IMR-90 (cell line): ENCODE measurements at regions not wholly inside any gene's neighbourhood (a gene's known extent, or its start where the extent isn't known, plus 50 kb on each side); places are given as distances from the start of the nearest gene placed in this dataset.

ENCODE experiments used
- ATAC-seq: fragments of 200-7000 bp; cut with Tn5 transposase; 2 replicates; pipeline ENCODE4 v1.9.1; 2020; ENCODE audit warnings: low read depth, mild to moderate bottlenecking, moderate library complexity
- BruUV-seq: library from RNA; stranded (reverse); fragments of 400-500 nt; replicated peaks from 2 replicates; lab custom pipeline; 2021; lab: Mats Ljungman, UMichigan
- CTCF ChIA-PET: fragments of 300-600 bp; formaldehyde crosslinking; extraction: SDS; loops from one replicate; lab custom pipeline; 2021; ENCODE audit warnings: antibody characterized with exemption; lab: Yijun Ruan, JAX
- POLR2A ChIA-PET: fragments of 300-600 bp; sonication (Branson Sonifier 250); formaldehyde crosslinking; loops from one replicate; lab custom pipeline; 2022; ENCODE audit warnings: antibody characterized with exemption; ENCODE audit not compliant: unreplicated experiment; lab: Charles Lee
- DNase-seq: peaks from one replicate; pipeline ENCODE4 v3.0.0; 2013
- H2AFZ ChIP-seq: replicated peaks from 2 replicates; pipeline ENCODE3; 2013; ENCODE audit warnings: low read length, mild to moderate bottlenecking; ENCODE audit not compliant: poor library complexity
- H2AK5ac ChIP-seq: 2 replicates; pipeline ENCODE4 v1.6.1; 2013; ENCODE audit warnings: low read depth, low read length, inconsistent platforms
- H2AK9ac ChIP-seq: replicated peaks from 2 replicates; pipeline ENCODE3; 2013; ENCODE audit warnings: mild to moderate bottlenecking, low read depth, low read length, moderate library complexity; ENCODE audit not compliant: poor library complexity
- H2BK120ac ChIP-seq: 2 replicates; pipeline ENCODE4 v1.6.1; 2013; ENCODE audit warnings: low read depth, low read length, inconsistent platforms
- H2BK15ac ChIP-seq: 3 replicates; pipeline ENCODE4 v1.6.1; 2013; ENCODE audit warnings: low read depth, low read length, inconsistent platforms
- H2BK20ac ChIP-seq: 2 replicates; pipeline ENCODE4 v1.6.1; 2013; ENCODE audit warnings: low read depth, mild to moderate bottlenecking, inconsistent platforms, low read length, moderate library complexity
- H2BK5ac ChIP-seq: 2 replicates; pipeline ENCODE4 v1.6.1; 2013; ENCODE audit warnings: mild to moderate bottlenecking, low read depth, low read length, inconsistent platforms; ENCODE audit not compliant: poor library complexity, severe bottlenecking
- H3K14ac ChIP-seq: replicated peaks from 2 replicates; pipeline ENCODE4 v1.6.1; 2013; ENCODE audit warnings: low read depth, low read length, inconsistent platforms
- H3K18ac ChIP-seq: 2 replicates; pipeline ENCODE4 v1.6.1; 2013; ENCODE audit warnings: low read depth, low read length, control low read depth
- H3K23ac ChIP-seq: 2 replicates; pipeline ENCODE4 v1.6.1; 2013; ENCODE audit warnings: low read depth, low read length, inconsistent platforms
- H3K27ac ChIP-seq: 2 replicates; pipeline ENCODE4 v1.5.1; 2013; ENCODE audit warnings: mild to moderate bottlenecking, control low read depth, low read length; ENCODE audit not compliant: insufficient read depth
- H3K27me3 ChIP-seq: 2 replicates; pipeline ENCODE4 v1.6.1; 2013; ENCODE audit warnings: low read length; ENCODE audit not compliant: control insufficient read depth, insufficient read depth
- H3K36me3 ChIP-seq: 2 replicates; pipeline ENCODE4 v1.6.1; 2013; ENCODE audit warnings: low read length, mixed read lengths; ENCODE audit not compliant: control insufficient read depth, insufficient read depth
- H3K4ac ChIP-seq: 2 replicates; pipeline ENCODE4 v1.6.1; 2013; ENCODE audit warnings: low read depth, low read length, inconsistent platforms
- H3K4me1 ChIP-seq: 2 replicates; pipeline ENCODE4 v1.6.1; 2013; ENCODE audit warnings: low read length, mixed read lengths; ENCODE audit not compliant: control insufficient read depth, insufficient read depth
- H3K4me2 ChIP-seq: 2 replicates; pipeline ENCODE4 v1.6.1; 2013; ENCODE audit warnings: low read depth, mild to moderate bottlenecking, control low read depth, low read length, moderate library complexity
- H3K4me3 ChIP-seq: 2 replicates; pipeline ENCODE4 v1.5.1; 2013; ENCODE audit warnings: low read depth, mild to moderate bottlenecking, control low read depth, low read length, moderate library complexity; ENCODE audit not compliant: insufficient read depth
- H3K56ac ChIP-seq: 2 replicates; pipeline ENCODE4 v1.6.1; 2013; ENCODE audit warnings: low read length, inconsistent platforms; ENCODE audit not compliant: insufficient read depth; ENCODE audit errors: extremely low read depth
- H3K79me1 ChIP-seq, 2 experiments: 2 replicates each; pipeline ENCODE4 v1.6.1; 2013; ENCODE audit warnings: low read length in 2 of 2, inconsistent platforms in 1 of 2, low read depth in 1 of 2
- H3K9ac ChIP-seq: 2 replicates; pipeline ENCODE4 v1.6.1; 2013; ENCODE audit warnings: low read depth, low read length, control low read depth
- H3K9me1 ChIP-seq: 2 replicates; pipeline ENCODE4 v1.6.1; 2013; ENCODE audit warnings: low read length, inconsistent platforms; ENCODE audit not compliant: insufficient read depth
- H3K9me3 ChIP-seq: 2 replicates; pipeline ENCODE4 v1.6.1; 2013; ENCODE audit warnings: low read length; ENCODE audit not compliant: control insufficient read depth, insufficient read depth
- H4K20me1 ChIP-seq: 2 replicates; pipeline ENCODE4 v1.6.1; 2013; ENCODE audit warnings: low read length, inconsistent platforms; ENCODE audit not compliant: insufficient read depth
- H4K5ac ChIP-seq: 2 replicates; pipeline ENCODE4 v1.6.1; 2013; ENCODE audit warnings: mild to moderate bottlenecking, low read depth, low read length, control low read depth
- H4K8ac ChIP-seq, 2 experiments: 2 replicates each; pipeline ENCODE4 v1.6.1; 2013; ENCODE audit warnings: low read depth in 2 of 2, low read length in 2 of 2, control low read depth in 1 of 2, inconsistent platforms in 1 of 2
- H4K91ac ChIP-seq: 2 replicates; pipeline ENCODE4 v1.6.1; 2013; ENCODE audit warnings: low read depth, low read length, inconsistent platforms; ENCODE audit not compliant: insufficient read depth
- CEBPB ChIP-seq: IDR thresholded peaks from 2 replicates; pipeline ENCODE4 v1.6.1; 2012; ENCODE audit warnings: low read depth, low read length, improper control_type of control experiment
- FOS ChIP-seq: fragments of 150-350 bp; IDR thresholded peaks from 2 replicates; pipeline ENCODE4 v1.6.1; 2016; ENCODE audit warnings: low read depth, low read length
- NFE2L2 ChIP-seq: fragments of 150-350 bp; IDR thresholded peaks from 2 replicates; pipeline ENCODE4 v1.6.1; 2016; ENCODE audit warnings: low read depth, mild to moderate bottlenecking, low read length
- RAD21 ChIP-seq: IDR thresholded peaks from 2 replicates; pipeline ENCODE4 v1.6.1; 2012; ENCODE audit warnings: low read length, improper control_type of control experiment
- RCOR1 ChIP-seq: IDR thresholded peaks from 2 replicates; pipeline ENCODE4 v1.6.1; 2012; ENCODE audit warnings: mild to moderate bottlenecking, low read length, improper control_type of control experiment; ENCODE audit not compliant: insufficient replicate concordance
- SMC3 ChIP-seq: fragments of 150-350 bp; IDR thresholded peaks from 2 replicates; pipeline ENCODE4 v1.6.1; 2016; ENCODE audit warnings: low read depth, mild to moderate bottlenecking, antibody characterized with exemption, low read length, moderate library complexity
- WGBS, 2 experiments: methylation state at CpG; one replicate each; pipeline versions ENCODE4 v1.1.5 to v1.1.7; 2013; ENCODE audit warnings: missing lambda C conversion rate in 2 of 2; ENCODE audit not compliant: insufficient read length in 1 of 2; ENCODE audit errors: extremely low coverage in 2 of 2; 5-methylcytosine and 5-hydroxymethylcytosine counted together
- dilution Hi-C: fragments of 300-500 bp; cut with HindIII; formaldehyde crosslinking; loops from one replicate; pipeline ENCODE4 v1.14.3; 2018; ENCODE audit warnings: low sequenced_read_pairs; ENCODE audit not compliant: unreplicated experiment
- in situ Hi-C: fragments of 300-500 bp; cut with MboI; formaldehyde crosslinking; loops from 3 replicates; pipeline ENCODE4 v1.14.3; 2019; ENCODE audit warnings: low sequenced_read_pairs, inconsistent platforms, mixed read lengths
- intact Hi-C: fragments of 100-400 bp; cut with micrococcal nuclease; formaldehyde crosslinking; loops from 2 replicates; pipeline ENCODE4 v1.10.0; 2022

GRCh38 chr12:81976661-81977060 lies 217.5 kb upstream of the PPFIA2 start:
- Histone ChIP-seq H3K4me1 (no peaks in the 10 kb centered on the region), H2BK5ac (no peak overlapping the region), H2AK9ac (no peak overlapping the region), H4K20me1 (no peaks in the 10 kb centered on the region), H2AK5ac (no peak overlapping the region), H3K9me1 (no peaks in the 10 kb centered on the region), H3K9me3 (peaks cover 3% of the 10 kb centered on the region), H2AFZ (no peak overlapping the region), H3K4ac (no peak overlapping the region), H3K27me3 (no peaks in the 10 kb centered on the region), H3K9ac (no peak overlapping the region), H3K18ac (no peak overlapping the region), H4K91ac (no peak overlapping the region), H3K56ac (no peak overlapping the region), H3K36me3 (no peaks in the 10 kb centered on the region), H3K14ac (no peak overlapping the region), H4K5ac (no peak overlapping the region), H2BK15ac (no peak overlapping the region), H3K27ac (no peak overlapping the region), H3K79me1 (no peaks in the 10 kb centered on the region), H2BK20ac (no peak overlapping the region), H3K4me2 (no peak overlapping the region), H3K23ac (no peak overlapping the region), H4K8ac (no peak overlapping the region), H2BK120ac (no peak overlapping the region), H3K4me3 (no peak overlapping the region)
- no CpG with 5 or more reads among the region's 2 CpGs for WGBS, 2 experiments
- TF ChIP-seq NFE2L2, result no peak
- no peak for TF ChIP-seq SMC3
- TF ChIP-seq RCOR1, result no peak
- no peak for TF ChIP-seq CEBPB
- no peak for TF ChIP-seq FOS
- TF ChIP-seq RAD21, result no peak
- DNase-seq (no peak), ATAC-seq (no peak)
- intact Hi-C loops (no loop called here), in situ Hi-C loops (no loop called here), dilution Hi-C loops (no loop called here)
- CTCF ChIA-PET, result no interaction called here
- POLR2A ChIA-PET, result no interaction called here
- no TSS peak for BruUV-seq
